AG04449 (cell line): ENCODE measurements at regions not wholly inside any gene's neighbourhood (a gene's known extent, or its start where the extent isn't known, plus 50 kb on each side); places are given as distances from the start of the nearest gene placed in this dataset.

Experiments used
- CTCF ChIA-PET: fragments of 350-600 bp; formaldehyde crosslinking; extraction: SDS; loops from one replicate; lab custom pipeline; 2021; ENCODE audit warnings: antibody characterized with exemption; lab: Yijun Ruan, JAX
- POLR2A ChIA-PET: fragments of 400-600, 350-600 bp; formaldehyde crosslinking; extraction: SDS; loops from one replicate; lab custom pipeline; 2020; ENCODE audit warnings: antibody characterized with exemption, inconsistent platforms; lab: Yijun Ruan, JAX
- DNase-seq: peaks from one replicate; pipeline ENCODE4 v3.0.0-alpha.2; 2010; ENCODE audit warnings: low read depth, low spot score
- H3K4me3 ChIP-seq: 2 replicates; pipeline ENCODE4 v1.5.1; 2011; ENCODE audit warnings: low read depth, mild to moderate bottlenecking, control low read depth, low read length
- TF ChIP-seq, protein P1 (sequence below): IDR thresholded peaks from one replicate; pipeline ENCODE4 v1.5.1; 2011; ENCODE audit warnings: mild to moderate bottlenecking, moderate library complexity, low read length, control low read depth, inconsistent platforms; ENCODE audit not compliant: insufficient read depth; ENCODE audit errors: missing control alignments

DNA sequence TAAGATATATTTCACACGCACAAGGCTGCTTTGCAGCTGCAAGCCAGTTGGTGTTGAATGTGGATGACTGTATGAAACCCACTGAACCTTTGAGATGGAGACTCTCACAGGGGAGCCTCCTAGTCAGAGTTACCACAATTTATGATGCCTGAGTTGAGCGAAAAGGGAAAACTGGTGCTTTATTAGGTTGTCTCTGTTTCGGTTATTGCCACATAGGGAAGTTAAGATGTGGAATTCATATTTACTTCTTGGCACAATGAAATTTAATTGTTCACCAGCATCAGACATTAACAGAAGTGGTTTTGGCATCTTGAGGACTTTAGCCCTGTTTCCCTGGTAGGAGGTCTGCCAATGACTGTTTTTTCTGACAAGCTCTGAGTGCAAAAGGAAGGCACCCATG, 358.2 kb downstream of the SQOR start:
- no peak overlapping the region for H3K4me3 ChIP-seq
- TF ChIP-seq, protein P1, sequence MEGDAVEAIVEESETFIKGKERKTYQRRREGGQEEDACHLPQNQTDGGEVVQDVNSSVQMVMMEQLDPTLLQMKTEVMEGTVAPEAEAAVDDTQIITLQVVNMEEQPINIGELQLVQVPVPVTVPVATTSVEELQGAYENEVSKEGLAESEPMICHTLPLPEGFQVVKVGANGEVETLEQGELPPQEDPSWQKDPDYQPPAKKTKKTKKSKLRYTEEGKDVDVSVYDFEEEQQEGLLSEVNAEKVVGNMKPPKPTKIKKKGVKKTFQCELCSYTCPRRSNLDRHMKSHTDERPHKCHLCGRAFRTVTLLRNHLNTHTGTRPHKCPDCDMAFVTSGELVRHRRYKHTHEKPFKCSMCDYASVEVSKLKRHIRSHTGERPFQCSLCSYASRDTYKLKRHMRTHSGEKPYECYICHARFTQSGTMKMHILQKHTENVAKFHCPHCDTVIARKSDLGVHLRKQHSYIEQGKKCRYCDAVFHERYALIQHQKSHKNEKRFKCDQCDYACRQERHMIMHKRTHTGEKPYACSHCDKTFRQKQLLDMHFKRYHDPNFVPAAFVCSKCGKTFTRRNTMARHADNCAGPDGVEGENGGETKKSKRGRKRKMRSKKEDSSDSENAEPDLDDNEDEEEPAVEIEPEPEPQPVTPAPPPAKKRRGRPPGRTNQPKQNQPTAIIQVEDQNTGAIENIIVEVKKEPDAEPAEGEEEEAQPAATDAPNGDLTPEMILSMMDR = no peak
- CTCF ChIA-PET = no interaction called here
- POLR2A ChIA-PET = no interaction called here
- no peak for DNase-seq

DNA sequence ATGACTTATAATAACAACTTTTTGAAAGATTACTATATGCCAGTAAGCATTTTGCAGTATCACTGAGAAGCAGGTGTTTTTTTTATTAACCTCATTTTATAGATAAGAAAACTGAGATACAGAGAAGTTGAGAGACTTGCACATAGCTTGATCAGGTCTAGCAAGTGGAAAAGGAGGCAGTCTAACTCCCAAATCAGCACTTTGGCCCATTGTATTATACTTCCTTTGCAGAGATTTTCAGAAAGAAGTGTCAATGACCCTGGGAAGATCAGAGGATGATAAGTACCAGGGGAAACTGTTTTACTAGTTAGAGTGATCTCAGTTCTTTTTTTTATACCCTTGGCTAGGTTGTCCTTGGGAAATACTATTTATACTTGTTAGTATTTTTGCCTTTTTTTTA, 358.7 kb downstream of the SQOR start:
- TF ChIP-seq, protein P1 = no peak
- CTCF ChIA-PET = no interaction called here
- H3K4me3 ChIP-seq = no peak overlapping the region
- POLR2A ChIA-PET = no interaction called here
- no peak for DNase-seq

DNA sequence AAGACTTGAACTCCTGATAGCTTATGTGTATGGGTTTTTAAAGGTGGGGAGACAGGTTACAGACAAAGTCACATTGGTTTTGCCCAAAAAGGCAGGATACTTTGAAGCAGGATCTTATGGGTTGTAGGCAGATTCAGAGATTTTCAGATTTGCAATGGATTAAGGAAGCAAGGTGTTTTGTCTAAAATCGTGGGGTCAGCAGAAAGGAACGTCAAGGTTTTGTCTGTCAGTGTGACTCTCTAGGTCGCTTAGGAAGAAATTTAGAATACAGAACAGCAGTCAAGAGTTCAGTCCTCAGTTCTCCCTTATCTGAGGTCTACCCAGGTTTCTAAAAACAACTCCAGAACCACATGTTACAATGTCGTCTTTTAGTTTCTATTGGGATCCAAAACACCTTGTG, 361.0 kb downstream of the SQOR start:
- ChIA-PET CTCF (no interaction called here), POLR2A (no interaction called here)
- H3K4me3 ChIP-seq = no peak overlapping the region
- TF ChIP-seq, protein P1 = no peak
- DNase-seq = no peak

DNA sequence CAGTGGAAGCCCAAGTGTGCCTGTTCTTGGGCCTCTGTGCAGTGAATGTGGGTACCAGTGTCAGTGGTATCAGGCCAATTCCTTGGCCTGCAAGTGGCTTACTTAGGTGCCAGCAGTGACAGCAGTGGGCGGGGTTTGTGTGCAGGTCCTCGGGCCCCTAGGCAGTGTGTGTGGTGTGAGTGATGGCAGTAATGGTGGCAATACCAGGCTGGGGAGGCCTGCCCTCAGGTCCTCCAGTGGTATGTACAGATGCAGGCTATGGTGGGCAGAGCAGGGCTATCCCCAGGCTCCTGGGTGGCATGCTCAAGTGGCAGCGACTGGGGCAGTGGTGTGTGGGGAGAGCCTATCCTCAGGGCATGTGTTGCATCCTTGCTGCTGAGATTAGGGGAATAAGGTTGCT, 379.7 kb downstream of the SQOR start:
- CTCF ChIA-PET = no interaction called here
- POLR2A ChIA-PET = no interaction called here
- TF ChIP-seq, protein P1 = no peak
- no peak overlapping the region for H3K4me3 ChIP-seq
- DNase-seq = no peak

DNA sequence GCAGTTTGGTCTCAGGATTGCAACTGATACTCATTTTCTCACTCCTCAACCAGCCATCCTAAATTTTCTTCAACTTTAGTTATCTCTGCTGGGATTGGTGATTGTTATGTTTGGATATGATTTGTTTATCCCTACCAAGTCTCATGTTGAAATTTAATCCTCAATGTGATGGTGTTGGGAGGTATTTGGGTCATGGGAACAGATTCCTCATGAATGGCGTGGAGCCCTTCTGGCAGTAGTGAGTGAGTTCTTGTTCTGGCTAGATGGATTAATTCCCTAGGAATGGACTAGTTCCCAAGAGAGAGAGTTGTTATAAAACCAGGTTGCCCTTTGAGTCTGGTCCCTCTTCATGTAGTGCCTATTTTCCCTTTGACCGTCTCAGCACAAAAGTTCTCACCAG, 399.9 kb downstream of the SQOR start:
- TF ChIP-seq, protein P1 = no peak
- ChIA-PET POLR2A (no interaction called here), CTCF (no interaction called here)
- no peak overlapping the region for H3K4me3 ChIP-seq
- no peak for DNase-seq

DNA sequence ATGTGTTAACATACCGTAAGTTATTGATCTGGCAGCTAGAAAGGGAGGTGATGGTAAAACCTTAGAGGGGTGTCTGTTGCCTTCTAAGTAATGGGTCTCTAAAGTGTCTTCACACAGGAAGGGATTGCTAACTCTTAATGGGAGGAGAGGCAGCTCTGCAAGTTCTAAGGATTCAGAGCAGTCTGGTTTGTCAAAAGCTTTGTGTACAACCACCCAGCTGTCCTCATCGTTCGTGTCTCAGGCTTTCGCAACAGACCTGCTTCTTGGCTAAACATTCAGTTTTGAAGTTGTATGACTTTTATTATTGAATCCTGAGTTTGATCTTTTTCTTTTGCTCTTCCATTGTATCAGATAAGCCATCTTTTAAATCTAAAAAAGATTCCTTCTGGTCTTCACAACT, 404.9 kb downstream of the SQOR start:
- H3K4me3 ChIP-seq = no peak overlapping the region
- TF ChIP-seq, protein P1 = no peak
- POLR2A ChIA-PET = no interaction called here
- DNase-seq = no peak
- CTCF ChIA-PET = interaction anchor here (1.6 kb wide), 1 partner anchor 334 kb away, joined by 3 read pairs; no protein-coding TSS in a partner anchor
